Spleen (tissue), 11 donors: ENCODE measurements at regions not wholly inside any gene's neighbourhood (a gene's known extent, or its start where the extent isn't known, plus 50 kb on each side); places are given as distances from the start of the nearest gene placed in this dataset.
A peak's percentile ranks its signal among the peaks of the same experiment; 100 is the strongest.
"Not testable (repeated sequence)": the region's sequence is repeated elsewhere in the genome, so short reads cannot be mapped to it uniquely, and the experiment has no call there.

ENCODE experiments used
- DNase-seq: peaks from one replicate; pipeline ENCODE4 v3.0.0-alpha.2; 2020
- H3K27ac ChIP-seq, 8 donors: fragments of 200-600 bp; sonication (generic) in 7 of 8; 1 replicate in 4 of 8; 2 replicates in 4 of 8; pipeline versions ENCODE4 v1.5.0 to v1.8.0; 2016 to 2021; ENCODE audit warnings: inconsistent platforms in 4 of 8, mild to moderate bottlenecking in 4 of 8, moderate library complexity in 1 of 8
- H3K27me3 ChIP-seq, 7 donors: fragments of 200-600 bp; sonication (generic) in 6 of 7; replicated peaks in 1 of 7; 1 replicate in 4 of 7; 2 replicates in 3 of 7; pipeline versions ENCODE4 v1.5.0 to v1.8.0; 2016 to 2021; ENCODE audit warnings: inconsistent platforms in 3 of 7, mild to moderate bottlenecking in 1 of 7
- H3K36me3 ChIP-seq, 6 donors: fragments of 200-600 bp; sonication (generic) in 5 of 6; 1 replicate in 4 of 6; 2 replicates in 2 of 6; pipeline versions ENCODE4 v1.5.0 to v1.8.0; 2016 to 2021; ENCODE audit warnings: inconsistent platforms in 2 of 6
- H3K4me1 ChIP-seq, 6 donors: fragments of 200-600 bp; sonication (generic) in 5 of 6; 1 replicate in 3 of 6; 2 replicates in 3 of 6; pipeline versions ENCODE4 v1.5.0 to v1.8.0; 2016 to 2021; ENCODE audit warnings: inconsistent platforms in 3 of 6
- H3K4me3 ChIP-seq, 8 donors: fragments of 200-600 bp; sonication (generic) in 7 of 8; 1 replicate in 4 of 8; 2 replicates in 4 of 8; pipeline versions ENCODE4 v1.5.0 to v1.8.0; 2016 to 2021; ENCODE audit warnings: inconsistent platforms in 4 of 8, mild to moderate bottlenecking in 4 of 8, moderate library complexity in 2 of 8
- H3K9me3 ChIP-seq, 8 donors: fragments of 200-600 bp; sonication (generic) in 7 of 8; 1 replicate in 4 of 8; 2 replicates in 4 of 8; pipeline versions ENCODE4 v1.5.0 to v1.8.0; 2016 to 2021; ENCODE audit warnings: inconsistent platforms in 4 of 8
- CTCF ChIP-seq, 11 experiments: fragments of 200-600 bp in 7 of 11; fragments of 450-650 bp in 4 of 11; sonication (generic) in 4 of 11; IDR thresholded peaks in 8 of 11; conservative IDR thresholded peaks in 3 of 11; 1 replicate in 7 of 11; 2 replicates in 4 of 11; pipeline versions ENCODE4 v1.4.0 to v1.8.0; 2016 to 2021; ENCODE audit warnings: antibody characterized with exemption in 11 of 11, inconsistent platforms in 4 of 11, mild to moderate bottlenecking in 1 of 11
- WGBS, 5 donors: extraction: QIAGEN DNeasy Blood & Tissue Kit in 3 of 5; methylation state at CpG; one replicate each; pipeline versions ENCODE4 v1.1.5 to v1.1.7; 2013 to 2018; 5-methylcytosine and 5-hydroxymethylcytosine counted together
- intact Hi-C: fragments of 100-400 bp; cut with DNase I; formaldehyde crosslinking; loops from one replicate; pipeline ENCODE4 v1.15.0; 2023; ENCODE audit warnings: low total_unique reads
- donor health status: healthy with polysubstance abuse.
- donor health status: DM: no; HTN: no; CAD: no; lungs with moderate emphysema.
- donor health status: DM: no; HTN: no; CAD: no.
- donor health status: Bipolar disorder and iron deficiency.
- donor health status: healthy.
- donor health status: DM: no; HTN: no; CAD: no.
- donor health status: DM: yes; HTN: yes; CAD: no.

GRCh38 chr1:223920805-223921204, 75.1 kb upstream of the TP53BP2 start:
- H3K36me3 ChIP-seq, H3K9me3 ChIP-seq, H3K4me1 ChIP-seq, H3K27ac ChIP-seq, DNase-seq, H3K4me3 ChIP-seq, intact Hi-C loops, H3K27me3 ChIP-seq: not testable (repeated sequence)
- WGBS, 5 donors: 83 to 100% (median 89%) methylated on average over 1 of the region's 4 CpGs; no CpG with 5 or more reads in 1 of the 5 donors

- H3K9me3 ChIP-seq, H3K36me3 ChIP-seq, intact Hi-C loops, H3K27me3 ChIP-seq, H3K27ac ChIP-seq, H3K4me1 ChIP-seq, DNase-seq, H3K4me3 ChIP-seq: not testable (repeated sequence)
- 29 to 89% (median 56%) methylated on average over 1 of the region's 2 CpGs for WGBS, 5 donors
Measured at GRCh38 chr1:223915476-223915875, 69.7 kb upstream of the TP53BP2 start.

- H3K36me3 ChIP-seq, H3K4me3 ChIP-seq, H3K27ac ChIP-seq, DNase-seq, intact Hi-C loops, H3K9me3 ChIP-seq, H3K27me3 ChIP-seq, H3K4me1 ChIP-seq: not testable (repeated sequence)
- 32 to 72% (median 54%) methylated on average over 2 of the region's 2 CpGs for WGBS, 5 donors
Measured at GRCh38 chr1:223913715-223914114, 68.0 kb upstream of the TP53BP2 start.

GRCh38 chr1:223907943-223908587, 62.3 kb upstream of the TP53BP2 start:
- WGBS, 5 donors: 0 to 9% (median 6%) methylated on average over 1 to 4 of the region's 4 CpGs
- H3K4me3 ChIP-seq, H3K9me3 ChIP-seq, H3K27me3 ChIP-seq, H3K27ac ChIP-seq, H3K36me3 ChIP-seq, DNase-seq, intact Hi-C loops, H3K4me1 ChIP-seq: not testable (repeated sequence)
- peak in 6 of 11 experiments; percentile 27 to 55 (median 45) for TF ChIP-seq CTCF (IDR thresholded peaks at IDR 0.05 in 8 of 11, conservative IDR thresholded peaks at IDR 0.05 in 3 of 11)

GRCh38 chr1:223903221-223903620, 57.5 kb upstream of the TP53BP2 start:
- H3K9me3 ChIP-seq, H3K27ac ChIP-seq, H3K4me1 ChIP-seq, DNase-seq, H3K27me3 ChIP-seq, intact Hi-C loops, H3K4me3 ChIP-seq, H3K36me3 ChIP-seq: not testable (repeated sequence)
- 40% methylated on average over 1 of the region's 1 CpG; no CpG with 5 or more reads in 4 of the 5 donors for WGBS, 5 donors

- intact Hi-C loops, H3K27me3 ChIP-seq, H3K9me3 ChIP-seq, H3K27ac ChIP-seq, H3K4me3 ChIP-seq, H3K36me3 ChIP-seq, DNase-seq, H3K4me1 ChIP-seq: not testable (repeated sequence)
- WGBS, 5 donors: 70 to 81% (median 72%) methylated on average over 6 of the region's 6 CpGs
Measured at GRCh38 chr1:223899775-223900174, 54.0 kb upstream of the TP53BP2 start.

DNA sequence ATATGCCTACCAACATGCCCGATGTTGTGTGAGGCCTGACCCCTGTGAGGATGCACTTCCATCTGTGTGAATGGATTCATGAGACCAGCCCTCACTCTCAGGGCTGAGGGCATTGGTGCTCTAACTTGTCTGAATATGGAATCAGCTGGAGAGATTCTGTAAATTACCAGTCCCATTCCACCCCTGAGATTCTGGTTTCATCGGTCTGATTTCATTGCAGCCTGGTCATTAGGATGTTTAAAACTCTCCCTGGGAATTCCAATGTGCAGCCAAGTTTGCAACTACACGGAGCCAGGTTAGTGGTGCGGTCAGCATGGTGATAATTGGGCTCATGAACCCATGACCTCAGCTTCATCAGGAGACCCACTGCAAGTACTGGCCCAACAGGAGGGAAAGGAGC, 51.4 kb upstream of the TP53BP2 start:
- H3K4me1 ChIP-seq, H3K36me3 ChIP-seq, H3K4me3 ChIP-seq, intact Hi-C loops, H3K27ac ChIP-seq, DNase-seq, H3K9me3 ChIP-seq, H3K27me3 ChIP-seq: not testable (repeated sequence)
- 75 to 87% (median 83%) methylated on average over 2 to 3 of the region's 4 CpGs; no CpG with 5 or more reads in 2 of the 5 donors for WGBS, 5 donors

DNA sequence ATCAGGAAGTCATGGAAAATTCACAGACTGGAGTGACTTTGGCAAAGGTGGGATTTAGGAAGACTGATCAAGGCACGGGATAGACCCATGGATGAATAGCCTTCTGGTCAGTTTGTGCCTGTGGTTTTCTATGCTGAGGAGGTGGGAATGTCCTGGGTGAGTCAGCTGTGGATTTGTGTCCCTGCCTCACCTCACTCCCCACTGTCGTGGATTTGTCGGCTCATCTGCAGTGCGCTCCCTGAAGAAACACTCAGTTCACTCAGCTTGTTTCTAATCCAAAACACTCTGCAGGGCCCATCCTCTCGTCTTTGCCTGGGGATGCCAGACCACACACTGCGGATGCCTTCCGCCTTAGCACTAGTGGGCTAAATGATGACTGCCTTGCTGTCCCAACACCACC, 50.2 kb upstream of the TP53BP2 start:
- DNase-seq, H3K27me3 ChIP-seq, H3K36me3 ChIP-seq, H3K4me3 ChIP-seq, intact Hi-C loops, H3K27ac ChIP-seq, H3K9me3 ChIP-seq, H3K4me1 ChIP-seq: not testable (repeated sequence)
- 83 to 97% (median 93%) methylated on average over 4 to 7 of the region's 7 CpGs for WGBS, 5 donors
